Ovary (tissue), 7 donors: ENCODE measurements at regions not wholly inside any gene's neighbourhood (a gene's known extent, or its start where the extent isn't known, plus 50 kb on each side); places are given as distances from the start of the nearest gene placed in this dataset.

ENCODE experiments used
- DNase-seq, 5 donors: peaks; one replicate each; pipeline ENCODE4 v3.0.0-alpha.2; 2019 to 2020
- H3K27ac ChIP-seq, 2 donors: fragments of 200-600 bp; one replicate each; pipeline versions ENCODE4 v1.5.1 to v1.8.0; 2019 to 2022
- H3K27me3 ChIP-seq: fragments of 200-600 bp; one replicate; pipeline ENCODE4 v1.8.0; 2022
- H3K36me3 ChIP-seq: fragments of 200-600 bp; sonication (generic); one replicate; pipeline ENCODE4 v1.5.1; 2019
- H3K4me1 ChIP-seq: one replicate; pipeline ENCODE4 v1.8.1; 2013; ENCODE audit warnings: mild to moderate bottlenecking, moderate library complexity; ENCODE audit not compliant: insufficient read depth
- H3K4me3 ChIP-seq: fragments of 200-600 bp; sonication (generic); one replicate; pipeline ENCODE4 v1.5.1; 2017
- H3K9me3 ChIP-seq, 2 donors: fragments of 200-600 bp in 1 of 2; sonication (generic) in 1 of 2; one replicate each; pipeline versions ENCODE4 v1.5.1 to v1.8.1; 2013 to 2019; ENCODE audit warnings: mild to moderate bottlenecking in 1 of 2, moderate library complexity in 1 of 2
- EP300 ChIP-seq: sonication (generic); formaldehyde crosslinking; IDR thresholded peaks from one replicate; pipeline ENCODE4 v1.6.1; 2017; ENCODE audit warnings: antibody characterized with exemption
- POLR2A ChIP-seq: fragments of 450-650 bp; IDR thresholded peaks from one replicate; pipeline ENCODE4 v1.6.1; 2017; ENCODE audit warnings: antibody characterized with exemption, mild to moderate bottlenecking, moderate library complexity
- WGBS, 3 donors: extraction: QIAGEN DNeasy Blood & Tissue Kit in 1 of 3; methylation state at CpG; one replicate each; pipeline versions ENCODE4 v1.1.5 to v1.1.7; 2013 to 2017; 5-methylcytosine and 5-hydroxymethylcytosine counted together
- intact Hi-C, 4 donors: fragments of 100-400 bp; cut with DNase I; formaldehyde crosslinking; loops; one replicate each; pipeline versions ENCODE4 v1.11.0 to v1.15.1; 2022 to 2023
- TF ChIP-seq, protein P1 (sequence below), 3 donors: fragments of 450-650 bp in 2 of 3; fragments of 200-600 bp in 1 of 3; IDR thresholded peaks; one replicate each; pipeline versions ENCODE4 v1.5.1 to v1.8.0; 2016 to 2022; ENCODE audit warnings: antibody characterized with exemption in 3 of 3, mild to moderate bottlenecking in 1 of 3
- donor health status: DM: no; HTN: no; CAD: no; lungs with moderate emphysema.
- donor health status: DM: no; HTN: no; CAD: no.
- donor health status: Bipolar disorder and iron deficiency.
- donor health status: DM: no; HTN: no; CAD: no.
- donor health status: DM: yes; HTN: yes; CAD: no.

- no peaks in the 10 kb centered on the region for H3K4me1 ChIP-seq
- H3K9me3 ChIP-seq: no peaks in the 10 kb centered on the region
- TF ChIP-seq, protein P1, sequence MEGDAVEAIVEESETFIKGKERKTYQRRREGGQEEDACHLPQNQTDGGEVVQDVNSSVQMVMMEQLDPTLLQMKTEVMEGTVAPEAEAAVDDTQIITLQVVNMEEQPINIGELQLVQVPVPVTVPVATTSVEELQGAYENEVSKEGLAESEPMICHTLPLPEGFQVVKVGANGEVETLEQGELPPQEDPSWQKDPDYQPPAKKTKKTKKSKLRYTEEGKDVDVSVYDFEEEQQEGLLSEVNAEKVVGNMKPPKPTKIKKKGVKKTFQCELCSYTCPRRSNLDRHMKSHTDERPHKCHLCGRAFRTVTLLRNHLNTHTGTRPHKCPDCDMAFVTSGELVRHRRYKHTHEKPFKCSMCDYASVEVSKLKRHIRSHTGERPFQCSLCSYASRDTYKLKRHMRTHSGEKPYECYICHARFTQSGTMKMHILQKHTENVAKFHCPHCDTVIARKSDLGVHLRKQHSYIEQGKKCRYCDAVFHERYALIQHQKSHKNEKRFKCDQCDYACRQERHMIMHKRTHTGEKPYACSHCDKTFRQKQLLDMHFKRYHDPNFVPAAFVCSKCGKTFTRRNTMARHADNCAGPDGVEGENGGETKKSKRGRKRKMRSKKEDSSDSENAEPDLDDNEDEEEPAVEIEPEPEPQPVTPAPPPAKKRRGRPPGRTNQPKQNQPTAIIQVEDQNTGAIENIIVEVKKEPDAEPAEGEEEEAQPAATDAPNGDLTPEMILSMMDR (IDR thresholded peaks at IDR 0.05): no peak
- TF ChIP-seq POLR2A (no peak), EP300 (no peak)
- DNase-seq: no peak
- no peaks in the 10 kb centered on the region for H3K36me3 ChIP-seq
- no peak overlapping the region for H3K4me3 ChIP-seq
- intact Hi-C loops: no loop called here
- H3K27me3 ChIP-seq: no peaks in the 10 kb centered on the region
- H3K27ac ChIP-seq: no peak overlapping the region
- 69 to 82% (median 71%) methylated on average over 3 of the region's 3 CpGs for WGBS, 3 donors
Observed at GRCh38 chr13:109859898-109860297, 73.5 kb upstream of the IRS2 start.

- 82 to 84% (median 82%) methylated on average over 8 of the region's 8 CpGs for WGBS, 3 donors
- intact Hi-C loops: no loop called here
- Histone ChIP-seq H3K36me3 (no peaks in the 10 kb centered on the region), H3K4me1 (no peaks in the 10 kb centered on the region), H3K27ac (no peak overlapping the region), H3K27me3 (no peaks in the 10 kb centered on the region), H3K9me3 (no peaks in the 10 kb centered on the region), H3K4me3 (no peak overlapping the region)
- no peak for TF ChIP-seq EP300
- TF ChIP-seq, protein P1 (IDR thresholded peaks at IDR 0.05): no peak
- no peak for TF ChIP-seq POLR2A
- DNase-seq: no peak
Observed at GRCh38 chr13:109859216-109859835, 72.9 kb upstream of the IRS2 start.

- DNase-seq: no peak
- H3K36me3 ChIP-seq: no peaks in the 10 kb centered on the region
- WGBS, 3 donors: 84 to 88% (median 86%) methylated on average over 7 of the region's 7 CpGs
- H3K9me3 ChIP-seq: no peaks in the 10 kb centered on the region
- no peaks in the 10 kb centered on the region for H3K27me3 ChIP-seq
- no peak overlapping the region for H3K27ac ChIP-seq
- intact Hi-C loops: no loop called here
- no peak overlapping the region for H3K4me3 ChIP-seq
- H3K4me1 ChIP-seq: no peaks in the 10 kb centered on the region
- TF ChIP-seq, protein P1 (IDR thresholded peaks at IDR 0.05): no peak
- TF ChIP-seq POLR2A (no peak), EP300 (no peak)
Observed at GRCh38 chr13:109858319-109858718, 71.9 kb upstream of the IRS2 start.

DNA sequence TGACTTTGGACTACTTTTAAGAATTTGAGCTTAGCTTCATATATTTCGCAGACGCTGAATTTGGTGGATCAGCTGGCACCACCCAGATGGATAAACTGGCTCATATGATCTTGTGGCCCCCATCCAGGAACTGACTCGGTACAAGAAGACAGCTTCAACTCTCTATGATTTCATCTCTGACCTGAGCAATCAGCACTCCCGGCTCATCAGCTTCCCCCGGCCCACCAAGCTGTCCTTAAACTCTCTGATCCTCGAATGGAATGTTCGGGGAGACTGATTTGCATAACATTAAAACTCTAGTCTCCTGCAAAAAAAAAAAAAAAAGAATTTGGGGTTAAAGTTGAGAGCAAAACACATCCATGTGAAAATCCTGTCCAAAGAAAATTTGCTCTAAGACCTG lies 71.4 kb upstream of the IRS2 start:
- Histone ChIP-seq H3K9me3 (no peaks in the 10 kb centered on the region), H3K4me1 (no peaks in the 10 kb centered on the region), H3K27me3 (no peaks in the 10 kb centered on the region), H3K4me3 (no peak overlapping the region), H3K27ac (no peak overlapping the region), H3K36me3 (no peaks in the 10 kb centered on the region)
- WGBS, 3 donors: 57 to 64% (median 62%) methylated on average over 7 of the region's 7 CpGs
- intact Hi-C loops: no loop called here
- no peak for TF ChIP-seq POLR2A
- no peak for TF ChIP-seq EP300
- DNase-seq: no peak

- H3K9me3 ChIP-seq: no peaks in the 10 kb centered on the region
- 72 to 79% (median 79%) methylated on average over 5 of the region's 5 CpGs for WGBS, 3 donors
- TF ChIP-seq EP300: no peak
- TF ChIP-seq, protein P1 (IDR thresholded peaks at IDR 0.05): no peak
- TF ChIP-seq POLR2A: no peak
- H3K27ac ChIP-seq: no peak overlapping the region
- H3K4me1 ChIP-seq: no peaks in the 10 kb centered on the region
- no peaks in the 10 kb centered on the region for H3K36me3 ChIP-seq
- H3K27me3 ChIP-seq: no peaks in the 10 kb centered on the region
- H3K4me3 ChIP-seq: no peak overlapping the region
- intact Hi-C loops: no loop called here
- DNase-seq: no peak
Observed at GRCh38 chr13:109857325-109857724, 70.9 kb upstream of the IRS2 start.
